Smooth muscle cell (in vitro differentiated cells): ENCODE measurements at regions not wholly inside any gene's neighbourhood (a gene's known extent, or its start where the extent isn't known, plus 50 kb on each side); places are given as distances from the start of the nearest gene placed in this dataset.

Source experiments
- DNase-seq: peaks from one replicate; lab custom pipeline; 2025; ENCODE audit not compliant: unreplicated experiment; lab: John Stamatoyannopoulos, UW
- H2AFZ ChIP-seq: fragments of 200-600 bp; sonication (generic); 2 replicates; pipeline ENCODE4 v1.6.0; 2016; ENCODE audit warnings: antibody characterized with exemption, low read depth, mild to moderate bottlenecking
- H3F3A ChIP-seq: fragments of 200-600 bp; sonication (generic); 2 replicates; pipeline ENCODE4 v1.6.0; 2017; ENCODE audit warnings: antibody characterized with exemption, low read depth
- H3K27ac ChIP-seq: fragments of 200-600 bp; sonication (generic); 2 replicates; pipeline ENCODE4 v1.5.1; 2016; ENCODE audit warnings: low read depth, mild to moderate bottlenecking
- H3K27me3 ChIP-seq: fragments of 200-600 bp; sonication (generic); 2 replicates; pipeline ENCODE4 v1.6.1; 2016; ENCODE audit warnings: low read depth, mild to moderate bottlenecking
- H3K36me3 ChIP-seq: fragments of 200-600 bp; sonication (generic); 2 replicates; pipeline ENCODE4 v1.5.1; 2016; ENCODE audit warnings: low read depth
- H3K4me1 ChIP-seq: fragments of 200-600 bp; sonication (generic); 2 replicates; pipeline ENCODE4 v1.5.1; 2016; ENCODE audit warnings: low read depth
- H3K4me2 ChIP-seq: fragments of 200-600 bp; sonication (generic); 2 replicates; pipeline ENCODE4 v1.6.0; 2016; ENCODE audit warnings: mild to moderate bottlenecking
- H3K4me3 ChIP-seq: fragments of 200-600 bp; sonication (generic); 2 replicates; pipeline ENCODE4 v1.5.1; 2016; ENCODE audit warnings: mild to moderate bottlenecking
- H3K79me2 ChIP-seq: fragments of 200-600 bp; sonication (generic); 2 replicates; pipeline ENCODE4 v1.6.0; 2016; ENCODE audit warnings: low read depth, mild to moderate bottlenecking
- H3K9ac ChIP-seq: fragments of 200-600 bp; sonication (generic); 2 replicates; pipeline ENCODE4 v1.6.0; 2016; ENCODE audit warnings: low read depth
- H3K9me3 ChIP-seq: fragments of 200-600 bp; sonication (generic); replicated peaks from 2 replicates; pipeline ENCODE4 v1.5.1; 2016; ENCODE audit warnings: low read depth
- H4K20me1 ChIP-seq: fragments of 200-600 bp; sonication (generic); 2 replicates; pipeline ENCODE4 v1.6.0; 2016; ENCODE audit warnings: low read depth
- WGBS: methylation state at CpG from one replicate; pipeline ENCODE4 v1.1.7; 2016; ENCODE audit warnings: low lambda C conversion rate; 5-methylcytosine and 5-hydroxymethylcytosine counted together
- TF ChIP-seq, protein P1 (sequence below): fragments of 200-600 bp; sonication (generic); IDR thresholded peaks from 2 replicates; pipeline ENCODE4 v1.5.1; 2017; ENCODE audit warnings: borderline replicate concordance, mild to moderate bottlenecking, antibody characterized with exemption; ENCODE audit not compliant: insufficient read depth, poor library complexity, severe bottlenecking

DNA sequence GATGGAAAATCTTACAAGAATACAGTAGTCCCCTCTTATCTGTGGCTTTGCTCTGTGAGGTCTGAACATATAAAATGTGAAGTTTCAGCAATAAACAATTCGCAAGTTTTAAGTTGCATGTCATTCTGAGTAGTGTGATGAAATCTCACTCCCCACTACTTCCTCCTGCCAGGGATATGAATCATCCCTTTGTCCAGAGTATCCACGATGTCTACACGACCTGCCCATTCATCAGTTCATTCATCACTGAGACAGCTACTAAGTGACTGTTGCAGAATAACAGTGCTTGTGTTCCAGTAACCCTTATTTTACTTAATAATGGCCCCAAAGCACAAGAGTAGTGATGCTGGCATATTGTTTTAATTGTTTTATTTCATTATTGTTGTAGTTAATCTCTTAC lies 489.2 kb upstream of the UBE2E2 start:
- no peak for DNase-seq
- Histone ChIP-seq H3K4me3 (no peak overlapping the region), H3K27me3 (no peaks in the 10 kb centered on the region), H3F3A (peaks cover 7% of the 10 kb centered on the region), H3K27ac (peak overlapping the region; percentile 56), H3K36me3 (no peaks in the 10 kb centered on the region), H4K20me1 (no peaks in the 10 kb centered on the region), H2AFZ (peak overlapping the region; percentile 16), H3K9ac (no peak overlapping the region), H3K4me1 (no peaks in the 10 kb centered on the region), H3K9me3 (no peaks in the 10 kb centered on the region), H3K79me2 (no peaks in the 10 kb centered on the region), H3K4me2 (peak overlapping the region; percentile 38)
- 0% methylated on average over 3 of the region's 3 CpGs for WGBS
- TF ChIP-seq, protein P1, sequence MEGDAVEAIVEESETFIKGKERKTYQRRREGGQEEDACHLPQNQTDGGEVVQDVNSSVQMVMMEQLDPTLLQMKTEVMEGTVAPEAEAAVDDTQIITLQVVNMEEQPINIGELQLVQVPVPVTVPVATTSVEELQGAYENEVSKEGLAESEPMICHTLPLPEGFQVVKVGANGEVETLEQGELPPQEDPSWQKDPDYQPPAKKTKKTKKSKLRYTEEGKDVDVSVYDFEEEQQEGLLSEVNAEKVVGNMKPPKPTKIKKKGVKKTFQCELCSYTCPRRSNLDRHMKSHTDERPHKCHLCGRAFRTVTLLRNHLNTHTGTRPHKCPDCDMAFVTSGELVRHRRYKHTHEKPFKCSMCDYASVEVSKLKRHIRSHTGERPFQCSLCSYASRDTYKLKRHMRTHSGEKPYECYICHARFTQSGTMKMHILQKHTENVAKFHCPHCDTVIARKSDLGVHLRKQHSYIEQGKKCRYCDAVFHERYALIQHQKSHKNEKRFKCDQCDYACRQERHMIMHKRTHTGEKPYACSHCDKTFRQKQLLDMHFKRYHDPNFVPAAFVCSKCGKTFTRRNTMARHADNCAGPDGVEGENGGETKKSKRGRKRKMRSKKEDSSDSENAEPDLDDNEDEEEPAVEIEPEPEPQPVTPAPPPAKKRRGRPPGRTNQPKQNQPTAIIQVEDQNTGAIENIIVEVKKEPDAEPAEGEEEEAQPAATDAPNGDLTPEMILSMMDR = no peak

DNA sequence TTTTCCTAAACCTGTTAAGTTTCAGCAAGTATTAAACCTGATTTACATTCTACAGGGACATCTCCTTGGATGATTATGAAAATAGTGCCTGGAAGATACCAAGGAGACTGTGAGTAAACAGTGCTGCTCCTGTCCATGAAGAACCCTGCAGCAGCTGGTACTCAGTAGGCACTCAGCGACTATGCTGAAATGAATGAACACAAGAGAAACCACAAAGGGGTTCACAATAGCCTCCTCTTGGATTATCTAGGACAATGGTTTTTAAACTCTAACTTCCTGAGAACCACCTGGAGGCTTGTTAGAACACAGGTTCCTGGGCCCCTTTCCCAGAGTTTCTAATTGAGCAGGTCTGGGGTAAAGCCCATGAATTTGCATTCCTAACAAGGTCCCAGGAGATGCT lies 488.4 kb upstream of the UBE2E2 start:
- TF ChIP-seq, protein P1 = no peak
- 77% methylated on average over 1 of the region's 1 CpG for WGBS
- no peak for DNase-seq
- H4K20me1 ChIP-seq = no peaks in the 10 kb centered on the region
- no peaks in the 10 kb centered on the region for H3K4me1 ChIP-seq
- no peak overlapping the region for H3K27ac ChIP-seq
- H3K9ac ChIP-seq = no peak overlapping the region
- peaks cover 7% of the 10 kb centered on the region for H3F3A ChIP-seq
- no peak overlapping the region for H2AFZ ChIP-seq
- H3K4me2 ChIP-seq = no peak overlapping the region
- no peaks in the 10 kb centered on the region for H3K9me3 ChIP-seq
- H3K36me3 ChIP-seq = no peaks in the 10 kb centered on the region
- no peaks in the 10 kb centered on the region for H3K27me3 ChIP-seq
- no peak overlapping the region for H3K4me3 ChIP-seq
- no peaks in the 10 kb centered on the region for H3K79me2 ChIP-seq

DNA sequence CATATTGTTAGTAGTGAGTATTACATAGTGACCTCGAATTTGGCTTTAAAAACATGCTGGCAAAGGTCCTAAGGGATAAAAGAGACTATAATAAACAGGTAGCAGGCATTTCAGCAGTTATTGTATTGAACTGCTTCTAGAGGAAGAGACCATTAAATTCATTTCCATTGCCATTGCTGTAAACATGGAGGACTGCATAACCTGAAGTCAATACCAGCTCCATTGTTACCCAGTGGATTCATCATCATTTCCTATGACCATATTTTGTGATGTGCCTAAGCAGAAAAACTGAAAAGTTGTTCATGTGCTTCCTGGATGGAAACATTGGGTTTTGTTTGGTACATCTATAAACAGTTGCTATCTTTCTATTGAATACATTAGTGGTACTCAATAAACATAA lies 482.5 kb upstream of the UBE2E2 start:
- H4K20me1 ChIP-seq = no peaks in the 10 kb centered on the region
- H3K9me3 ChIP-seq = no peaks in the 10 kb centered on the region
- H3K36me3 ChIP-seq = no peaks in the 10 kb centered on the region
- 65% methylated on average over 1 of the region's 1 CpG for WGBS
- H3K79me2 ChIP-seq = no peaks in the 10 kb centered on the region
- H3F3A ChIP-seq = no peaks in the 10 kb centered on the region
- no peak overlapping the region for H2AFZ ChIP-seq
- no peak overlapping the region for H3K9ac ChIP-seq
- DNase-seq = no peak
- TF ChIP-seq, protein P1 = no peak
- H3K27ac ChIP-seq = no peak overlapping the region
- H3K27me3 ChIP-seq = no peaks in the 10 kb centered on the region
- H3K4me1 ChIP-seq = no peaks in the 10 kb centered on the region
- H3K4me2 ChIP-seq = no peak overlapping the region
- no peak overlapping the region for H3K4me3 ChIP-seq

DNA sequence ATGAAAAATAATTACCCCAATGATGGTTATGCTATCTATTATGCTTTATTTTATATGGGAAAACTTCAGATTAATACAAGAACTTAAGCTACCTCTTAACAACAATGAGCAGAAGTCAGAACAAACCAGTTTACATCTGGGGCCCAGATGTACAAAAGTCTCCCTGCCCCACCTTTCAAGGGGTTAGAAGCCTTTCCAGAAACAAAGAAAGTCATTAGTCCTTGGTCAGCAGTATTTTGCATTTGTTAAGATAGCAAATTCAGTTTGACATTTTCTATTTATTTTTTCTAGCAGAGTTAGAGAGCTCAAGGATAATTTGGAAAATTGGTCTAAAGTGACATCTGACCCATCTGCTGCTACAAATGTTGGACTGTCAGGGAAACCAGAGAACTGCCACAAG lies 478.7 kb upstream of the UBE2E2 start:
- no peak overlapping the region for H2AFZ ChIP-seq
- no peaks in the 10 kb centered on the region for H3K79me2 ChIP-seq
- H3K4me2 ChIP-seq = no peak overlapping the region
- no peak for DNase-seq
- no peak overlapping the region for H3K4me3 ChIP-seq
- no peak overlapping the region for H3K27ac ChIP-seq
- H3K36me3 ChIP-seq = no peaks in the 10 kb centered on the region
- H3K9me3 ChIP-seq = no peaks in the 10 kb centered on the region
- H3K4me1 ChIP-seq = no peaks in the 10 kb centered on the region
- H3K9ac ChIP-seq = no peak overlapping the region
- H3F3A ChIP-seq = no peaks in the 10 kb centered on the region
- TF ChIP-seq, protein P1 = no peak
- H4K20me1 ChIP-seq = no peaks in the 10 kb centered on the region
- H3K27me3 ChIP-seq = no peaks in the 10 kb centered on the region
